Activated T-cell treated with anti-CD3 and anti-CD28 coated beads for 1 hour (primary cell): ENCODE measurements at regions not wholly inside any gene's neighbourhood (a gene's known extent, or its start where the extent isn't known, plus 50 kb on each side); places are given as distances from the start of the nearest gene placed in this dataset.

Experiments
- DNase-seq: peaks from one replicate; pipeline ENCODE4 v3.0.0-alpha.2; 2020; ENCODE audit warnings: low read depth

DNA sequence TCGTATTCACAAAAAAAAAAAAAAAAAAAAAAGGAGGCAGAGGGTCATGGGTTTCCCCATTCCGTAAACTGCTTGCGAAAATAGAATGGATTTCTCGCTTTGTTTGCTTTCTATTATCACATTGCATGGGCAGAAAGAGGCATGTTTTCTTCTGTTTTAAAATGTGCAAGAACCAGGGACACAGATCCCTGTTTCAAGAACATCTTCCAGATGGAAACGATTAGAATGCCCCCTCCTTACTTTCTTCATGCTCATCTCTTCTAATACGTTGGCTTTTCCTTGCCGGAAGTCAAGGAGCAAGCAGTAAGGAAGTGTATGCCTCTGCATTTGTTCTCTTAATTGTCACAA, 51.0 kb upstream of the ZNF516 start:
- no peak for DNase-seq

GRCh38 chr18:76545433-76546087, 50.5 kb upstream of the ZNF516 start:
- DNase-seq: no peak

- DNase-seq: no peak
These were observed 49.7 kb upstream of the ZNF516 start for GRCh38 chr18:76544511-76545345.
